Panc1 (cell line): ENCODE measurements at regions not wholly inside any gene's neighbourhood (a gene's known extent, or its start where the extent isn't known, plus 50 kb on each side); places are given as distances from the start of the nearest gene placed in this dataset.

ENCODE experiments used
- ATAC-seq: fragments of 200-7000 bp; cut with Tn5 transposase; 2 replicates; pipeline ENCODE4 v1.9.1; 2020; ENCODE audit warnings: mild to moderate bottlenecking, moderate library complexity
- BruUV-seq: library from RNA; stranded (reverse); fragments of 400-500 nt; replicated peaks from 2 replicates; lab custom pipeline; 2021; lab: Mats Ljungman, UMichigan
- CTCF ChIA-PET: fragments of 300-600 bp; sonication (Branson Sonifier 250); formaldehyde crosslinking; loops from one replicate; lab custom pipeline; 2022; ENCODE audit warnings: antibody characterized with exemption; lab: Charles Lee
- POLR2A ChIA-PET: fragments of 300-600 bp; sonication (Branson Sonifier 250); formaldehyde crosslinking; loops from one replicate; lab custom pipeline; 2022; ENCODE audit warnings: antibody characterized with exemption; lab: Charles Lee
- DNase-seq: peaks from one replicate; pipeline ENCODE4 v3.0.0-alpha.2; 2010; ENCODE audit warnings: low read depth, low spot score
- H3K27ac ChIP-seq: 2 replicates; pipeline ENCODE4 v1.5.1; 2011; ENCODE audit warnings: mild to moderate bottlenecking, low read length, inconsistent platforms
- H3K27me3 ChIP-seq: fragments of 200-500 bp; sonication (Bioruptor generic); 2 replicates; pipeline ENCODE4 v1.6.0; 2014; ENCODE audit warnings: low read length, inconsistent platforms; ENCODE audit not compliant: control insufficient read depth, insufficient read depth
- H3K36me3 ChIP-seq: fragments of 200-500 bp; sonication (Bioruptor generic); 2 replicates; pipeline ENCODE4 v1.5.1; 2014; ENCODE audit warnings: inconsistent platforms, mild to moderate bottlenecking, low read length, moderate library complexity; ENCODE audit not compliant: control insufficient read depth, insufficient read depth
- H3K4me1 ChIP-seq: 2 replicates; pipeline ENCODE4 v1.5.1; 2011; ENCODE audit warnings: inconsistent platforms, mild to moderate bottlenecking, low read length, moderate library complexity; ENCODE audit not compliant: control insufficient read depth, insufficient read depth
- H3K4me3 ChIP-seq, 2 experiments: 2 replicates each; pipeline ENCODE4 v1.5.1; 2011 to 2012; ENCODE audit warnings: low read depth in 2 of 2, low read length in 2 of 2, mild to moderate bottlenecking in 2 of 2, inconsistent platforms in 1 of 2, moderate library complexity in 1 of 2
- H3K9me3 ChIP-seq: fragments of 200-500 bp; sonication (Bioruptor generic); 2 replicates; pipeline ENCODE4 v1.5.1; 2014; ENCODE audit warnings: low read depth, mild to moderate bottlenecking, inconsistent platforms, low read length, moderate library complexity; ENCODE audit not compliant: control insufficient read depth, insufficient read depth
- CTCF ChIP-seq: fragments of 450-650 bp; IDR thresholded peaks from 2 replicates; pipeline ENCODE4 v1.5.1; 2017; ENCODE audit warnings: mild to moderate bottlenecking
- POLR2AphosphoS5 ChIP-seq: IDR thresholded peaks from 2 replicates; pipeline ENCODE4 v1.6.1; 2012; ENCODE audit warnings: mild to moderate bottlenecking, low read depth, low read length, moderate library complexity
- REST ChIP-seq, 2 experiments: IDR thresholded peaks; 2 replicates each; pipeline ENCODE4 v1.6.1; 2011 to 2012; ENCODE audit warnings: low read depth in 2 of 2, control low read depth in 1 of 2, low read length in 1 of 2, mild to moderate bottlenecking in 1 of 2, moderate library complexity in 1 of 2; ENCODE audit not compliant: insufficient read depth in 1 of 2
- SIN3A ChIP-seq: IDR thresholded peaks from 2 replicates; pipeline ENCODE4 v1.6.1; 2012; ENCODE audit warnings: low read depth, mild to moderate bottlenecking, low read length, moderate library complexity, borderline replicate concordance; ENCODE audit not compliant: insufficient read depth
- TCF7L2 ChIP-seq: IDR thresholded peaks from 2 replicates; pipeline ENCODE4 v1.6.1; 2011; ENCODE audit warnings: mild to moderate bottlenecking, low read depth, low read length, inconsistent platforms
- in situ Hi-C: cut with HindIII; loops from 2 replicates; pipeline ENCODE4 v1.10.0; 2016; ENCODE audit warnings: low sequenced_read_pairs, low pct_unique_long_range_greater_than_20kb
- intact Hi-C: fragments of 100-400 bp; cut with micrococcal nuclease; formaldehyde crosslinking; loops from one replicate; pipeline ENCODE4 v1.10.0; 2022; ENCODE audit not compliant: unreplicated experiment

- ChIA-PET POLR2A (no interaction called here), CTCF (no interaction called here)
- no peaks in the 10 kb centered on the region for H3K27me3 ChIP-seq
- no peak overlapping the region for H3K4me3 ChIP-seq
- in situ Hi-C loops: no loop called here
- no peak for TF ChIP-seq POLR2AphosphoS5
- intact Hi-C loops: no loop called here
- H3K9me3 ChIP-seq: no peaks in the 10 kb centered on the region
- no peak for ATAC-seq
- H3K4me1 ChIP-seq: no peaks in the 10 kb centered on the region
- no peak for DNase-seq
- BruUV-seq: no TSS peak
- H3K27ac ChIP-seq: no peak overlapping the region
- no peaks in the 10 kb centered on the region for H3K36me3 ChIP-seq
These were observed 149.4 kb downstream of the GADD45G start for GRCh38 chr9:89754193-89754592.

- intact Hi-C loops (no loop called here), in situ Hi-C loops (no loop called here)
- no peak overlapping the region for H3K27ac ChIP-seq
- no peak for TF ChIP-seq POLR2AphosphoS5
- TF ChIP-seq CTCF: no peak
- TF ChIP-seq REST (IDR thresholded peaks at IDR 0.05; ENCODE audit: insufficient read depth in 1 of 2, low read depth in 2 of 2, low read length in 1 of 2): no peak
- TF ChIP-seq SIN3A: no peak
- no peak for TF ChIP-seq TCF7L2
- POLR2A ChIA-PET: no interaction called here
- H3K9me3 ChIP-seq: no peaks in the 10 kb centered on the region
- DNase-seq (no peak), ATAC-seq (no peak)
- H3K36me3 ChIP-seq: no peaks in the 10 kb centered on the region
- H3K27me3 ChIP-seq: no peaks in the 10 kb centered on the region
- H3K4me3 ChIP-seq: no peak overlapping the region
- H3K4me1 ChIP-seq: no peaks in the 10 kb centered on the region
- no TSS peak for BruUV-seq
- CTCF ChIA-PET: no interaction called here
These were observed 151.0 kb downstream of the GADD45G start for GRCh38 chr9:89755821-89756220.

- ATAC-seq: no peak
- ChIA-PET POLR2A (no interaction called here), CTCF (no interaction called here)
- Histone ChIP-seq H3K27ac (no peak overlapping the region), H3K9me3 (no peaks in the 10 kb centered on the region), H3K36me3 (no peaks in the 10 kb centered on the region), H3K4me3 (no peak overlapping the region), H3K27me3 (no peaks in the 10 kb centered on the region), H3K4me1 (no peaks in the 10 kb centered on the region)
- in situ Hi-C loops (no loop called here), intact Hi-C loops (no loop called here)
- no TSS peak for BruUV-seq
- TF ChIP-seq POLR2AphosphoS5 (no peak), REST (IDR thresholded peaks at IDR 0.05; ENCODE audit: insufficient read depth in 1 of 2, low read depth in 2 of 2, low read length in 1 of 2) (no peak), CTCF (no peak), SIN3A (no peak)
- DNase-seq: no peak
These were observed 152.2 kb downstream of the GADD45G start for GRCh38 chr9:89756891-89757537.
